ENCODE measurements at regions not wholly inside any gene's neighbourhood (a gene's known extent, or its start where the extent isn't known, plus 50 kb on each side); places are given as distances from the start of the nearest gene placed in this dataset.

- no peak overlapping the region for H3K4me2 ChIP-seq
- H2AFZ ChIP-seq = no peak overlapping the region
- no peaks in the 10 kb centered on the region for H4K20me1 ChIP-seq (ENCODE audit: insufficient read depth, poor library complexity, severe bottlenecking)
- H3K36me3 ChIP-seq (replicated peaks; ENCODE audit: insufficient read depth, low read depth) = no peaks in the 10 kb centered on the region
- no peaks in the 10 kb centered on the region for H3K9me3 ChIP-seq (ENCODE audit: low read depth)
- no peak overlapping the region for H3K27ac ChIP-seq
- WGBS (ENCODE audit: low lambda C conversion rate, missing lambda C conversion rate) = 95% methylated on average over 9 of the region's 9 CpGs
- DNase-seq (ENCODE audit: low spot score) = no peak
- peaks cover 6% of the 10 kb centered on the region for H3K27me3 ChIP-seq
- H3K79me2 ChIP-seq = no peaks in the 10 kb centered on the region
- H3K4me1 ChIP-seq (ENCODE audit: insufficient read depth) = no peaks in the 10 kb centered on the region
- no peaks in the 10 kb centered on the region for H3K9me2 ChIP-seq (replicated peaks; ENCODE audit: insufficient read depth)
- H3K4me3 ChIP-seq = no peak overlapping the region
- no peak for TF ChIP-seq EZH2 (IDR thresholded peaks at IDR 0.05; ENCODE audit: borderline replicate concordance)
- TF ChIP-seq, protein P1, sequence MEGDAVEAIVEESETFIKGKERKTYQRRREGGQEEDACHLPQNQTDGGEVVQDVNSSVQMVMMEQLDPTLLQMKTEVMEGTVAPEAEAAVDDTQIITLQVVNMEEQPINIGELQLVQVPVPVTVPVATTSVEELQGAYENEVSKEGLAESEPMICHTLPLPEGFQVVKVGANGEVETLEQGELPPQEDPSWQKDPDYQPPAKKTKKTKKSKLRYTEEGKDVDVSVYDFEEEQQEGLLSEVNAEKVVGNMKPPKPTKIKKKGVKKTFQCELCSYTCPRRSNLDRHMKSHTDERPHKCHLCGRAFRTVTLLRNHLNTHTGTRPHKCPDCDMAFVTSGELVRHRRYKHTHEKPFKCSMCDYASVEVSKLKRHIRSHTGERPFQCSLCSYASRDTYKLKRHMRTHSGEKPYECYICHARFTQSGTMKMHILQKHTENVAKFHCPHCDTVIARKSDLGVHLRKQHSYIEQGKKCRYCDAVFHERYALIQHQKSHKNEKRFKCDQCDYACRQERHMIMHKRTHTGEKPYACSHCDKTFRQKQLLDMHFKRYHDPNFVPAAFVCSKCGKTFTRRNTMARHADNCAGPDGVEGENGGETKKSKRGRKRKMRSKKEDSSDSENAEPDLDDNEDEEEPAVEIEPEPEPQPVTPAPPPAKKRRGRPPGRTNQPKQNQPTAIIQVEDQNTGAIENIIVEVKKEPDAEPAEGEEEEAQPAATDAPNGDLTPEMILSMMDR (IDR thresholded peaks at IDR 0.05; ENCODE audit: poor library complexity) = no peak
- no peak for TF ChIP-seq EZH2phosphoT487 (IDR thresholded peaks at IDR 0.05; ENCODE audit: low read depth, severe bottlenecking, unreplicated experiment)
These were observed 112.1 kb downstream of the CPZ start for GRCh38 chr4:8704632-8705031.

- H3K4me1 ChIP-seq (ENCODE audit: insufficient read depth) = no peaks in the 10 kb centered on the region
- H3K79me2 ChIP-seq = no peaks in the 10 kb centered on the region
- H3K9me2 ChIP-seq (replicated peaks; ENCODE audit: insufficient read depth) = no peaks in the 10 kb centered on the region
- TF ChIP-seq EZH2phosphoT487 (IDR thresholded peaks at IDR 0.05; ENCODE audit: low read depth, severe bottlenecking, unreplicated experiment) = no peak
- no peak for TF ChIP-seq EZH2 (IDR thresholded peaks at IDR 0.05; ENCODE audit: borderline replicate concordance)
- TF ChIP-seq, protein P1 (IDR thresholded peaks at IDR 0.05; ENCODE audit: poor library complexity) = no peak
- no peak overlapping the region for H3K4me3 ChIP-seq
- no peak overlapping the region for H2AFZ ChIP-seq
- no peaks in the 10 kb centered on the region for H4K20me1 ChIP-seq (ENCODE audit: insufficient read depth, poor library complexity, severe bottlenecking)
- DNase-seq (ENCODE audit: low spot score) = no peak
- H3K36me3 ChIP-seq (replicated peaks; ENCODE audit: insufficient read depth, low read depth) = no peaks in the 10 kb centered on the region
- no peak overlapping the region for H3K4me2 ChIP-seq
- H3K9me3 ChIP-seq (ENCODE audit: low read depth) = no peaks in the 10 kb centered on the region
- peaks cover 6% of the 10 kb centered on the region for H3K27me3 ChIP-seq
- no peak overlapping the region for H3K27ac ChIP-seq
- 76% methylated on average over 11 of the region's 11 CpGs for WGBS (ENCODE audit: low lambda C conversion rate, missing lambda C conversion rate)
These were observed 111.4 kb downstream of the CPZ start for GRCh38 chr4:8703857-8704495.

GRCh38 chr4:8703401-8703696 lies 110.8 kb downstream of the CPZ start:
- H3K9me3 ChIP-seq (ENCODE audit: low read depth) = no peaks in the 10 kb centered on the region
- no peak for DNase-seq (ENCODE audit: low spot score)
- no peaks in the 10 kb centered on the region for H3K36me3 ChIP-seq (replicated peaks; ENCODE audit: insufficient read depth, low read depth)
- H3K79me2 ChIP-seq = no peaks in the 10 kb centered on the region
- no peaks in the 10 kb centered on the region for H3K4me1 ChIP-seq (ENCODE audit: insufficient read depth)
- H3K4me2 ChIP-seq = no peak overlapping the region
- H3K4me3 ChIP-seq = no peak overlapping the region
- TF ChIP-seq, protein P1 (IDR thresholded peaks at IDR 0.05; ENCODE audit: poor library complexity) = no peak
- no peak for TF ChIP-seq EZH2phosphoT487 (IDR thresholded peaks at IDR 0.05; ENCODE audit: low read depth, severe bottlenecking, unreplicated experiment)
- no peak for TF ChIP-seq EZH2 (IDR thresholded peaks at IDR 0.05; ENCODE audit: borderline replicate concordance)
- no peak overlapping the region for H2AFZ ChIP-seq
- WGBS (ENCODE audit: low lambda C conversion rate, missing lambda C conversion rate) = 86% methylated on average over 4 of the region's 4 CpGs
- H3K9me2 ChIP-seq (replicated peaks; ENCODE audit: insufficient read depth) = no peaks in the 10 kb centered on the region
- peaks cover 6% of the 10 kb centered on the region for H3K27me3 ChIP-seq
- no peak overlapping the region for H3K27ac ChIP-seq
- H4K20me1 ChIP-seq (ENCODE audit: insufficient read depth, poor library complexity, severe bottlenecking) = no peaks in the 10 kb centered on the region
